ENCODE measurements at regions not wholly inside any gene's neighbourhood (a gene's known extent, or its start where the extent isn't known, plus 50 kb on each side); places are given as distances from the start of the nearest gene placed in this dataset.

- intact Hi-C loops (cut with DNase I): no loop called here
- TF ChIP-seq CTCF (IDR thresholded peaks at IDR 0.05): no peak
- no peaks in the 10 kb centered on the region for H3K36me3 ChIP-seq
- H3K27ac ChIP-seq: no peak overlapping the region
- no peak for DNase-seq (ENCODE audit: low spot score in 2 of 2)
- no peaks in the 10 kb centered on the region for H3K27me3 ChIP-seq
- H3K4me3 ChIP-seq: no peak overlapping the region
- no peaks in the 10 kb centered on the region for H3K4me1 ChIP-seq
- no peaks in the 10 kb centered on the region for H3K9me3 ChIP-seq
Observed at GRCh38 chr18:75959150-75959549, 531.6 kb upstream of the SMIM21 start.

DNA sequence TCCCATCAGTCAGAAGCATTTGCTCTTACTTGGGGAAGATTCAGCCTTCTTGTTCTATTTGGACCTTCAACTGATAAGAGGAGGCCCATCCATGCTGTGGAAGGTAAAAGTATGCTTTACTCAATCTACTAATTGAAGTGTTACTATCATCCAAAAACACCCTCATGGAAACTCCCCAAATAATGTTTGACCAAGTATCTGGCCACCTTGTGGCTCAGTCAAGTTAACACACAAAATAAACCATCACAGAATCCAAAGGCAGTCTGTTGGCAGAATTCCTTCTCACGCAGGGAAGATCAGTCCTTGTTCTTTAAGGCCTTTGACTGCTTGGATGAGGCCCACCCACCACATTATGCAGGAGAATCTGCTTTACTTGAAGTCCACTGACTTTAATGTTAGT is 531.2 kb upstream of the SMIM21 start:
- DNase-seq (ENCODE audit: low spot score in 2 of 2): no peak
- no peaks in the 10 kb centered on the region for H3K9me3 ChIP-seq
- H3K4me3 ChIP-seq: no peak overlapping the region
- H3K4me1 ChIP-seq: no peaks in the 10 kb centered on the region
- no peak overlapping the region for H3K27ac ChIP-seq
- TF ChIP-seq CTCF (IDR thresholded peaks at IDR 0.05): no peak
- H3K36me3 ChIP-seq: no peaks in the 10 kb centered on the region
- no peaks in the 10 kb centered on the region for H3K27me3 ChIP-seq
- intact Hi-C loops (cut with DNase I): no loop called here

GRCh38 chr18:75945265-75945933 is 517.9 kb upstream of the SMIM21 start:
- Histone ChIP-seq H3K9me3 (peaks cover 4 to 10% of the 10 kb centered on the region in 2 donors), H3K36me3 (no peaks in the 10 kb centered on the region), H3K27ac (no peak overlapping the region), H3K4me1 (no peaks in the 10 kb centered on the region), H3K4me3 (no peak overlapping the region), H3K27me3 (no peaks in the 10 kb centered on the region)
- no peak for TF ChIP-seq CTCF (IDR thresholded peaks at IDR 0.05)
- DNase-seq (ENCODE audit: low spot score in 2 of 2): no peak
- intact Hi-C loops (cut with DNase I): no loop called here

DNA sequence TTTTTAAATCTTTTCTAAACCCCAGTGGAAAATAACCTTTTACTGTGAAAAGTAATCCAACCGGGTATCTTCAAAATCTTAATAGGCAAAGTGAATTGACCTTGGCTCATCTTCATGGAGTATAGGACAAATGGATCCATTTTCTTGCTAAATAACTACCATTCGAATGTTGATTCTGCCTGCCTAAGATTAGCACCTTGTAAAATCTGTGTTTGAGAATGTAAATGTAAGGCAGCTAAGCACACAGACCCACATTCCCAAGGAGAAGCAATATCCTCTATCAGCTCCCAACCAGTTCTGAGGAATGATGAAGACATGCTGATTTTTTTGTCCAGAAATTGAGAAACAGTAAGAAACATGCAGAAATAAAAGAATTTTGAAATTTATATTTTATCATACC is 509.8 kb upstream of the SMIM21 start:
- no peak overlapping the region for H3K4me3 ChIP-seq
- no peaks in the 10 kb centered on the region for H3K36me3 ChIP-seq
- intact Hi-C loops (cut with DNase I): no loop called here
- no peaks in the 10 kb centered on the region for H3K9me3 ChIP-seq
- H3K27ac ChIP-seq: no peak overlapping the region
- TF ChIP-seq CTCF (IDR thresholded peaks at IDR 0.05): no peak
- no peaks in the 10 kb centered on the region for H3K4me1 ChIP-seq
- no peaks in the 10 kb centered on the region for H3K27me3 ChIP-seq
- DNase-seq (ENCODE audit: low spot score in 2 of 2): no peak

DNA sequence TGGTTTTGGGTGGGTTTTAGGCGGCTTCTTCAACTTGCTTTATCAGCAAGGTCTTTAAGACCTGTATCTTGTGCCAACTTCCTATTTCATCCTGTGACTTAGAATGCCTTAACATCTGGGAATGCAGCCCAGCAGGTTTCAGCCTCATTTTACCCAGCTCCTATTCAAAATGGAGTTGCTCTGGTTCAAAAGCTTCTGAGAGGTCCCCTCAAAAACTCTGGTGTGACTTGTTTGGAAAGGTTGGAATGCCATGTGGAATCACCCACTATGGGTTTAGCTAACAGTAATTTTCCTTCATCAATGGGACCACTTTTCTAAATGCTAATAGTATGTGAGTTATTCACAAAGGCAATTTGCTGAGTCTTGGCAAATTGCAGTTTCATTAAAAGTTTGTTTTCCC is 509.4 kb upstream of the SMIM21 start:
- no peak overlapping the region for H3K27ac ChIP-seq
- TF ChIP-seq CTCF (IDR thresholded peaks at IDR 0.05): no peak
- no peaks in the 10 kb centered on the region for H3K9me3 ChIP-seq
- H3K4me1 ChIP-seq: no peaks in the 10 kb centered on the region
- no peaks in the 10 kb centered on the region for H3K27me3 ChIP-seq
- no peaks in the 10 kb centered on the region for H3K36me3 ChIP-seq
- intact Hi-C loops (cut with DNase I): no loop called here
- DNase-seq (ENCODE audit: low spot score in 2 of 2): no peak
- no peak overlapping the region for H3K4me3 ChIP-seq

GRCh38 chr18:75931079-75931478 is 503.6 kb upstream of the SMIM21 start:
- H3K27me3 ChIP-seq: no peaks in the 10 kb centered on the region
- H3K4me3 ChIP-seq: no peak overlapping the region
- no peak overlapping the region for H3K27ac ChIP-seq
- intact Hi-C loops (cut with DNase I): no loop called here
- no peaks in the 10 kb centered on the region for H3K36me3 ChIP-seq
- no peaks in the 10 kb centered on the region for H3K9me3 ChIP-seq
- no peak for DNase-seq (ENCODE audit: low spot score in 2 of 2)
- no peaks in the 10 kb centered on the region for H3K4me1 ChIP-seq
- TF ChIP-seq CTCF (IDR thresholded peaks at IDR 0.05): no peak

Data from ascending aorta (tissue), 2 donors.